Right lobe of liver (tissue), 4 donors: ENCODE measurements at regions not wholly inside any gene's neighbourhood (a gene's known extent, or its start where the extent isn't known, plus 50 kb on each side); places are given as distances from the start of the nearest gene placed in this dataset.
"Not testable (repeated sequence)": the region's sequence is repeated elsewhere in the genome, so short reads cannot be mapped to it uniquely, and the experiment has no call there.

Experiments
- POLR2A ChIP-seq: fragments of 450-650 bp; IDR thresholded peaks from one replicate; pipeline ENCODE4 v1.6.1; 2017; ENCODE audit warnings: antibody characterized with exemption, mild to moderate bottlenecking
- TF ChIP-seq, protein P1 (sequence below), 4 donors: fragments of 200-600 bp in 3 of 4; fragments of 450-650 bp in 1 of 4; IDR thresholded peaks; one replicate each; pipeline versions ENCODE4 v1.5.1 to v1.8.0; 2016 to 2022; ENCODE audit warnings: antibody characterized with exemption in 4 of 4, mild to moderate bottlenecking in 2 of 4
- donor health status: DM: no; HTN: no; CAD: no.
- donor health status: DM: no; HTN: no; CAD: no.
- donor health status: DM: no; HTN: yes; CAD: no.

GRCh38 chrY:18445853-18446252, 100.7 kb upstream of the HSFY1 start:
- TF ChIP-seq, protein P1, sequence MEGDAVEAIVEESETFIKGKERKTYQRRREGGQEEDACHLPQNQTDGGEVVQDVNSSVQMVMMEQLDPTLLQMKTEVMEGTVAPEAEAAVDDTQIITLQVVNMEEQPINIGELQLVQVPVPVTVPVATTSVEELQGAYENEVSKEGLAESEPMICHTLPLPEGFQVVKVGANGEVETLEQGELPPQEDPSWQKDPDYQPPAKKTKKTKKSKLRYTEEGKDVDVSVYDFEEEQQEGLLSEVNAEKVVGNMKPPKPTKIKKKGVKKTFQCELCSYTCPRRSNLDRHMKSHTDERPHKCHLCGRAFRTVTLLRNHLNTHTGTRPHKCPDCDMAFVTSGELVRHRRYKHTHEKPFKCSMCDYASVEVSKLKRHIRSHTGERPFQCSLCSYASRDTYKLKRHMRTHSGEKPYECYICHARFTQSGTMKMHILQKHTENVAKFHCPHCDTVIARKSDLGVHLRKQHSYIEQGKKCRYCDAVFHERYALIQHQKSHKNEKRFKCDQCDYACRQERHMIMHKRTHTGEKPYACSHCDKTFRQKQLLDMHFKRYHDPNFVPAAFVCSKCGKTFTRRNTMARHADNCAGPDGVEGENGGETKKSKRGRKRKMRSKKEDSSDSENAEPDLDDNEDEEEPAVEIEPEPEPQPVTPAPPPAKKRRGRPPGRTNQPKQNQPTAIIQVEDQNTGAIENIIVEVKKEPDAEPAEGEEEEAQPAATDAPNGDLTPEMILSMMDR (IDR thresholded peaks at IDR 0.05), result not testable (repeated sequence)
- TF ChIP-seq POLR2A, result not testable (repeated sequence)
